ENCODE measurements at regions not wholly inside any gene's neighbourhood (a gene's known extent, or its start where the extent isn't known, plus 50 kb on each side); places are given as distances from the start of the nearest gene placed in this dataset.
"Not testable (repeated sequence)": the region's sequence is repeated elsewhere in the genome, so short reads cannot be mapped to it uniquely, and the experiment has no call there.

DNA sequence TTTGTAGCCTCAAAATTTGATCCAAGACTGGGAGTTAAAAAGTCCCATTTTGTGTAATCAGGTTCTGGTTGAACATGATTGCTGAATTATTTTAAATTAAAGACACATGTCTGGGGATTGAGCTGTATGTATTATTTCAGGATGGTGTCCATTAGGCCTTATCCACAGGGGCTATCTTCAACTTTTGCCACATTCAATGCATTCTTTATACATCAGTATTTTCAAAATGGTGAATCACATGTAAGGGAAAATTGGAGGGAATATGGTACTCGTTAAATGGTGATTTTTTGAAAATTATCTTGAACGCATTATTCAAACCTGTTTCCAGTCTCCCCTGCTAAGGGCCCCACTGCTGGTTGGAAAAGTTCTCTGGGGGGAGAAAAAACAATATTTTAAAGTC lies 367.7 kb upstream of the NPVF start:
- DNase-seq (ENCODE audit: low read depth in 2 of 2), result no peak

DNA sequence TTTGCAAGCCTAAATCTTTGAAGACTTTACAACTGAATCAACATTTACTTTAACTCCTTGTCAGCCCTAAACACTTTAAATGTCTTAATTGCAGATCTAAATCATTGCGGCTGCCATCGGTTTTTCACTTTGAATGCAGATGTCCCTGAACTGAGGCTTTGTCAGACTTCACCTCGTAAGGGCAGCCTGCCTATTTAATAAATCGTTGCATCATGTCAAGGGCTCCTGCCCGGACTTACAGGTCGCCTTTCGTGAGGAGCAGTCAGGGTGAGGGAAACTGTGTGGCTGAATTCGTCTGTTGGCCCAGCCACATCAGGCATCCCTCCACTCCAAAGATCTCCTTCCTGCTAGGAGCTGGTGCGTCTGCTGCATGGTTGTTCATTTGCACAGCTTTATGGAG lies 368.2 kb upstream of the NPVF start:
- DNase-seq (ENCODE audit: low read depth in 2 of 2), result no peak

DNA sequence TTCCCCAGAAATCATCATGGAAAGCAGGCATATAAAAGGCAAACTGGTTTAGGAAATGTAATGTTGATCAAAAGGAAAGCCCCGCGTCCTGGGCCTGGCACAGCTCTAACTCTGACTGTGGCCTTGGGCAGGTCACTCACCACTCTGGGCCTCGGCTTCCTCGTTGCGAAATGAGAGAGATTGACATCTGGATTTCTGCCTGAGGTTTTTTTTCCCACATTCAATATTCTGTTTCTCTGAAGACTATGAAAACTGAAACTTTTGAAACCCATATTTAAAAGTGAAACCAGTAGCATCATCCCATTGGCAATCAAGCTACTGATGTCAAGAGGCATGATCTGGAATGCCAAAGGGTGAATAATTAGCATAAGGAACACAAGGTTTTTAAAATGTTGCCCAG lies 369.7 kb upstream of the NPVF start:
- no peak for DNase-seq (ENCODE audit: low read depth in 2 of 2)

DNA sequence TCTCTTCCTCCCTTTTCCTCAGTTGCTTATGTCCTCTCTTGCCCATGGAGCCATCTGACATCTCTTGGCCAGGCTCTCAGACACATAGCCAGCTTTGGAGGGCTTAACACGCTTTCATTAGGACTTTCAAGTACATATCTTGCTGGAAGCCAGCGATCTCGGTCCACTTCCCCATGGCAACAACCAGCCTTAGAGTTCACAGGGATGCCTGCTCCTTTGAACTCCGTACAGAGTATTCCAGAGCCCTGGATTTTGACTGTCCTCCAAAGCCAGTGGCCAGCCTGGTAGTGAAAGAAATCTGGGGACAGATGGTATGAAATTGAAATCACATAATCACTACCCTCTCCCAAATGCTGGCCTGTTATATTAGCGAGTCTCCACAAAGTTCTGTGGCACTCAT lies 370.5 kb upstream of the NPVF start:
- no peak for DNase-seq (ENCODE audit: low read depth in 2 of 2)

DNA sequence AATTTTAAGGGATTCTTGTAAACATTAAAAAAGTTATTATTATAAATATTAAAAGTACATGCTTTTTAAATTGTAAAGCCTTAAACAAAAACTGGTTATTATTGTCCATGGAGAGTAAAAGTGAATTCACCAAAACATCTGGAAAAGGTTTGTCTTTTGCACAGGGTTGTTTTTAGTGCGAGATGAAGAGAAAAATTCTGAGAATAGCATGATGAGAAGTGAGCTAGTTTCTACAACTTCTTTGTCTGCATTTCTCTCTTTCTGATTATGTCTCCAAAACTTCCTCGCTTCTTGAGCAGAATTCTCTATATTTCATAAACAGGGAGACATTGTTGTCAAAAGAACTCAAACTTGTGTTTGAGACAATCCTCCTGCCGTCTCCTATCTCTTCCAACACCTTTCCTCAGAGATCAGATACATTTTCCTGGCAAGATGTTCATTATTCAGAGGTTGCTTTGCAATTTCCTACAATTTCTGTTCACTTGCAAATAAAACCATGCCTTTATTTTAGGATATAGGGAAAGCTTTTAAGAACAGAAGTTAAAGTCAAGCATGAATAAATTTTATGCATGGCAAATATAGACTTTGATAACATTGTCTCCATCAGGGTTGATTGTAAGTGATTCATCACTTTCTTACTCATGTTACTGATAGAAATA lies 372.1 kb upstream of the NPVF start:
- no peak for DNase-seq (ENCODE audit: low read depth in 2 of 2)

DNA sequence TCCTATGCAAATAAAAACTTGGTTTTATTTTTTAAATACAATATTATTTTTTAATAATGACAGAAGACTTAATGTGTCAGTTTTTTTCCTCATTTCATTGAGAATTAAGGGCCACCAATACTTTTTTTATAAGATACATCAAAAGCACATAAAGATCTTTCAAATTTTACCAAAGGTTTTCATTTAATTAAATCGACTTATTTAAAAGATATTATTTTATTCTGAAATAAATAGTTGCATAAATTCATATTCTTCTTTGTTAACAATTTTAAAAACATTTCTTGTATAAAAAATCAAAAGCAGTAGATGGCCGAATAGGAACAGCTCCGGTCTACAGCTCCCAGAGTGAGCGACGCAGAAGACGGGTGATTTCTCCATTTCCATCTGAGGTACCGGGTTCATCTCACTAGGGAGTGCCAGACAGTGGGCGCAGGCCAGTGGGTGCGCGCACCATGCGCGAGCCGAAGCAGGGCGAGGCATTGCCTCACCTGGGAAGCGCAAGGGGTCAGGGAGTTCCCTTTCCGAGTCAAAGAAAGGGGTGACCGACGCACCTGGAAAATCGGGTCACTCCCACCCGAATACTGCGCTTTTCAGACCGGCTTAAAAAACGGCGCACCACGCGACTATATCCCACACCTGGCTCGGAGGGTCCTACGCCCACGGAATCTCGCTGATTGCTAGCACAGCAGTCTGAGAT lies 374.6 kb upstream of the NPVF start:
- DNase-seq (ENCODE audit: low read depth in 2 of 2), result not testable (repeated sequence)

DNA sequence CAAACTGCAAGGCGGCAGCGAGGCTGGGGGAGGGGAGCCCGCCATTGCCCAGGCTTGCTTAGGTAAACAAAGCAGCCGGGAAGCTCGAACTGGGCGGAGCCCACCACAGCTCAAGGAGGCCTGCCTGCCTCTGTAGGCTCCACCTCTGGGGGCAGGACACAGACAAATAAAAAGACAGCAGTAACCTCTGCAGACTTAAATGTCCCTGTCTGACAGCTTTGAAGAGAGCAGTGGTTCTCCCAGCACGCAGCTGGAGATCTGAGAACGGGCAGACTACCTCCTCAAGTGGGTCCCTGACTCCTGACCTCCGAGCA lies 375.1 kb upstream of the NPVF start:
- not testable (repeated sequence) for DNase-seq (ENCODE audit: low read depth in 2 of 2)

DNA sequence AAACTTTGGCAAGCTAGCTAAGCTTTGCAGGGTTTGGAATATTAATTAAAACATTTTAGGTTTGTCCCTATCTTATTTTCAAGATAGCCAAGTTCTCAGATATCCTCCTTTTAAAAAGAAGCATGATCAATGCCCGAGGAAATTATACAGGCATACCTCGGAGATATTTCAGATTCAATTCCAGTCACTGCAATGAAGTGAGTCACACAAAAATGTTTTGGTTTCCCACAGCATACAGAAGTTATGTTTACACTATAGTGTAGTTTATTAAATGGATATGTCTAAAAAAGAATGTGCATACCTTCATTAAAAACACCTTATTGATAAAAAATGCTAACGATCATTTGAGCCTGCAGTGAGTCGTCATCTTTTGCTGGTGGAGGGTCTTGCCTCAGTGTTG lies 382.9 kb upstream of the NPVF start:
- DNase-seq (ENCODE audit: low read depth in 2 of 2), result no peak

DNA sequence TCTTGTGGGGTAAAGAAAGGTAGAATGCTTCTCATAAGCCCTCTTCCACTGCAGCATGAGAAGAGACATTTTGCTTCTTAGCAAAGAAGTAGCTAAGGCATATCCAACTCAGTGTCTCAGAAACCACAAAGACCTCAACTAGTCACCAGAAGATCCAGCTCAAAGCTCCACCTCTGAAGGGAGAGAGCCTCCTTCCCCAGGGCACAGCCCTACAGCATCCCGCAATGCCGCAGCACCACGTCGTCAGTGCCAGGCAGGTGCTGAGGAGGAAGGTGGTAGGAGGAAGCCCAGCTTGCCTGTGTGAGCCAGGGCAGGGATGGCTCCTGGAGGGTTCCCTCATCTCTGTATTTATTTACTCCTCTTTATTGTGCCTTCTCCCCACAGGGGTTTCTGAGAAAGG lies 385.6 kb upstream of the NPVF start:
- no peak for DNase-seq (ENCODE audit: low read depth in 2 of 2)

DNA sequence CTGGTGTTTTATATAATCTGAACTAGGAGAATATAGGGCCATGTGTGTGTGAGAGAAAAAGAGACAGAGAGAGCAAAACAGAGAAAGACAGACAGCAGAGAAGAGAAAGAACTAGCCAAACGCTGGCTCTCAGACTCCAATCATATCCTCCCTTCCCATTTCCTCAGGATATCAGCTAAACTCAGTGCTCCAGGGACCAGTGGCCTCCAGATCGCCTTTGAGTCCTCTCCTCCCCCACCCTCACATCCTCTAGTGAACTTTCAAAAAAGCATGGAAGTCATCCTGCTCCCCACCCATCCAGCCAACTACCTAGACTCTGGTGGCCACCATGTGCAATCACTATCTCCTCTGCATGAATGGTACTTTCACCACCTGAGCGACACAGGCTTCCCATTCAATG lies 386.1 kb upstream of the NPVF start:
- DNase-seq (ENCODE audit: low read depth in 2 of 2), result no peak

DNA sequence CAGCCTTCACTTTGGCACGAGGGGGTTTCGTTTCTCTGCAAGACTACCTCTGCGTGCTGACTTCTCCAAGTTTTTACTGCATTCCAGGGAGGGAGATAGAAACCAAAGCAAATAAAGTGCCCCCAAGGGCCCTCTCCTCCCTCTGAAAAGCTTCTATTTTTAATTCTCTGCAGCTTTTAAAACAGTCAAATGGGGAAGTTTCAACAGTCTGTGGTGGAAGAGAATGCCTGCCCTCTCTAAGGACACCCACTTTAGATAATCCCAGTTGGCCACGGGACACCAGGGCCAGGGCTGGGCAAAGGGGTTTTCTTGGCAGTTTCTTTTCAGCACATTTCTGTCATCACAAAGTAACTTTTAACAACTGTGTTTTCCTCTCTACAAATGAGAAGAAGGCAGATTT lies 386.7 kb upstream of the NPVF start:
- no peak for DNase-seq (ENCODE audit: low read depth in 2 of 2)

DNA sequence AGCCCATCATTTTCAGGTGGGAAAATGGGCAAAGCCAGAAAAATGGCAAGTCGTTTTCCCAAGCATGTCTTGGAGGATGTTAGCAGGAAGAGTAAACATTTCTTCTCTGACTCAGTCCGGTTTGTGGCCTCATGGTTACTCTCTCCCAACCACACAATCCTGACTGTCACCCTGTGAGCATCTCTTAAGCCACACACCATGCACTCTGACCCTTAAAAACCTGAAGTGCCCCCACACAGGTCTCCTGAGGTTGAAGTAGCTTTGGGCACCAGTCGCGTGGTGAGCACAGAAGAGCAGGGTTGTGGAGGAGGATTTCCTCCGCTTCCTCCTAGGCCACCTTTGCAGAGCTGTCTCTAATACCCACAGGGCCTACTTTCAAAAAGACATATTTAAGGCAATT lies 387.3 kb upstream of the NPVF start:
- no peak for DNase-seq (ENCODE audit: low read depth in 2 of 2)

DNA sequence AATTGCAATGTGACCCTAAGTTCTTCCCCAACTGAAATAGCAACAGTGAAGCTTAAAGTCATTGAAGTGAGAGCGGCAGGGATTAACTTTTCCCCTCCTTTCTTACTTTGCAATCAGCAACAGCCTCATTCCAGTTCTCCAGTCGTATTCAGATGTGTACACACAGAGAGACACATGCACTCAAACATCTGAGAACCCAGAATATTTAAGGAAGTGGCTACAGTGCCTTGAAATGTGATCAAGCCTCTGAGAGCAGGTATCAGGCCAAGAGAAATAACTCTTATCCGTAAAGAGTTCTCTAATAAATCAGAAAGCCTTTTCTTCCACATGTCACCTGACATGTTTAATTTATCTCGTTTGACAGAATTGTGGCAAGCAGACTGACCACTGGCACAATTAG lies 388.9 kb upstream of the NPVF start:
- no peak for DNase-seq (ENCODE audit: low read depth in 2 of 2)

DNA sequence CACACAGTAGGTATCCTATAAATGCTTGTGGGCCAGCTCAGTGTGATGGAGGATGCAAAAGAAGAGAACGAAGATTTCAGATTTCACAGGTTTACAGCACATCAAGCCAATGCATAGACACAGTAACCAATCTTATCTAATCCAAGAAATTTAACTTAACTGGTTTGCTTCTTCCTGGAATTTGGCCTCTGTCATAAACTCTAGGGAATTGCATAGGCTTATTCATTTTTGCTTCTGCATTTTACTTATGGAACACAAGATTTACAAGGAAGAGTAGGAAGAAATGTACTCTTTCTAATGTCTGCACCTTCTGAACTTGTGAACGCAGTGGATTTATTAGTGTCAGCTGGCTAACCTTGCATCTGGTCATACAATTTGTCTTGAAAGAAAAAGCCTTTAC lies 389.4 kb upstream of the NPVF start:
- no peak for DNase-seq (ENCODE audit: low read depth in 2 of 2)

DNA sequence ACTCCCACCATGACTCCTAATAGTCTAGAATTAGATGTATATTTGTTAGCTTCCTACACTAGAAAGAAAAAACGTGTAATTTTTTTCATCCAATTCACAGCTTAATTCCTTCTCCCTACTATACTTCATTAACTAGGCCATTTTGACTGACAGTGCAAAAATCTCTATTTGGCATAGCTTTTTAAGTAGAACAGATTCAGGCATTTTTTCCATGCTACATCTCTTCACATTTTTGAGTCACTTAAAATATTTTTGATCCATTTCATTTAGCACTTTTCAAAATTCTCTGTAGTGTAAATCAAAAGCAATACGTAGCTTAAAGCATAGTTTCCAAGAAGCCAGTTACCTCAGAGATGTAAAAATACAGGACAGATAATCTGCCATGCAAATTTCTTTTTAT lies 391.1 kb upstream of the NPVF start:
- no peak for DNase-seq (ENCODE audit: low read depth in 2 of 2)

DNA sequence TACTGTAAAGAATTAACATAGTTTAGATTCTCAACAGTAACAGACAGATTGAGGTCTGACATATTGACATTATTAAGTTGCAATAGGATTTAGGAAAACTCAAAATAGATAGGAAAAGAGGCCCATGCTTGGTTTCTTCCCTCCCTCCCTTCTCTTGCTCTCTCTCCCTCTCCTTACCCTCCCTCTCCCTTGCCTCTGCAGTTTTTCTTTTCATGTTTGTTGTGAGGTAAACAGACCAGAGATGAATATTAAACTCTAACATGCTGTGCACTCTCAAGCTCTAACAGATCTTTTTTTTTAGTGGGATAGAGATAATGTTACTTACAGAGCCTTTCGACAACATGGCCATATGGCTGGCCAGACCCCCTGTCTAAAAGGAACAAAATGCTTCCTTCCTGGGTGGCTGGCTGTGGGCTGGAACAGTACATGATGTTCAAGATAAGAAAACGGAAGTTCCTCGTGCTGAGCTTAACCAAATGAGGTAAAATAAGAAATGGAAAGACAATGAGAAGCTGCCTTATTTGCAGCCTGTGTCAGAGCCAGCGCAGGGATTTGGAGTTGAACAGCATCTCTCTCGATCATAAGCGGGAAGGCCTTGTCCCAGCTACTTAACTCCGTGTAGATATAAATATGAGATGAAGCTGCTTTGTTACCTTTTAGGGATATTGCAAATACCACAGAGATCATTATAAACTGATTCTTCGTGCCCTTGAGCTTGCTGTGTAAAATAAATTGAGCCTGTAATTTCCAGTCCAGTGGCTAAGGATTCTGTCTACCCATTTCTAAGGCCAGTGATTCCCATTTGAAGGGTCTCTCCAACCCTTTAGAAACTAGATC lies 391.9 kb upstream of the NPVF start:
- DNase-seq (ENCODE audit: low read depth in 2 of 2), result no peak

DNA sequence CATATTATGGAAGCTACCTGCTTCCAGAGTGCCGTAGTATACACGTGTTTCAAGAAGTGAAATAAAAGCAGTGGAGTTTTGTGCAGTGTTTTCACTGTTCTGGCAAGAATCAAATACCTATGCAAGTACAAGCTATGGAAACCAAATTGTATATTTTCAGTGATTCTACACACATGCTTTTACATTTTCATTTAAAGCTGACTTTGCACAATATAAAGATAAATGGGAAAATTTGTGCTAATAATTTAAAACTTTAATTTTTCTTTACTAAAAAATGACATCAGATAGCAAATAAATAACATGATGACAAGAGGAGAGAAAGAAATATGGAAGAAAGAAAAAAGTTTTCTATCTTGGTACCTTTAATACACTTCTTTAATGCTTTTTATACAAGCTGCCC lies 393.7 kb upstream of the NPVF start:
- no peak for DNase-seq (ENCODE audit: low read depth in 2 of 2)

DNA sequence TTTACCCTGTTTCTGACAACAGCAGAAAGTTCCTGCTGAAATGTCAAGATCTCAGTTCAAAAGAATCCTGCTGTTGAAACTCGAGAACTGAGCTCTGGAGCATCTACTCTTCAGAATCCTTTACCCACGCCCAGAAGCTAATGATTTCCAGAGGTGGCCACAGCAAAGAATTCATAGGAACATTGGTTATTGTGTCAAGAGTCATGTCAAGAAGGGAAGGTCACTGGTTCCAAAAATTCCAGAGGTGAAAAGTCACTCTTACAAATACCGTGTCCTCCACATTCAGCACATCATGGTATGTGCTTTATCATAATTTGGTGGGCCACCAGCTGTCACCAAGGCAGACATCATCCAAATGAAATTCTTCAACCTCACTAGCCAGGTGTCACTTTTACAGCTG lies 394.4 kb upstream of the NPVF start:
- DNase-seq (ENCODE audit: low read depth in 2 of 2), result no peak

DNA sequence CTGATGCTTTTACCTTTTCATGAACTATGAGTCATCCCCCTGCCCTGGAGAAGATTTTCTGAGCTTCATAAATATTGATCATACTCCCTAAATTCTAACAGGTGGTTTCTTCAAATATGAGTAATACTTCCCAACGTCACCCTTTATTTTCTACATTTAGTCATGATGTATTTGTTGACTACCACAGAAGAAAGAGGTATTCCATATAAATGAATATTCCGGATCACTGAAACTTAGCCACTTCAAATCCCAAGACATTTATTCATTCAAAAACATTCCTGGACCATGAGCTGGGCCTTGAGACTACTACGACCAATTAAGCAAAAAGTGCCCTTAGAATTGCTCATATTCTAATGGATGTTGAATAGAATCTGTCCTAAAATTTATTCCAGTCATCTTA lies 395.8 kb upstream of the NPVF start:
- DNase-seq (ENCODE audit: low read depth in 2 of 2), result no peak

DNA sequence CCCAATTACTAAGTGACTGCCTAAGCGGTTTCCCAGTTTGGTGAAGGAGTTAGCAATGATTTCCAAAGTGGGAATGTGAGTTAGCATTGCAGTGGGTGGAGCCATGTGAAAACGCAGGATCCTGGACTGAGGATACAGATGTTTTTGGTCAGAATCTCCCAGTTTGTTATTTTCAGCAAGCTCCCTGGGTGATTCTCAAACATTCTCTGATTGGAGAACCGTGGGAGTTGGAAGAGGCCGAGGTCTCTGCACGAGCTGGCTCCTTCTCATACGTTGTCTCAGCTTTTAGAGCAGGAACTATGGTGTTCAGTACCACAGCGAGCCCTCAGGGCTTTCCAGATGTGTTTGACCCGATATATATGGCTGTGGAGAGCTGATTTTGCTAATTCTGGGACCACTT lies 396.5 kb upstream of the NPVF start:
- DNase-seq (ENCODE audit: low read depth in 2 of 2), result no peak

DNA sequence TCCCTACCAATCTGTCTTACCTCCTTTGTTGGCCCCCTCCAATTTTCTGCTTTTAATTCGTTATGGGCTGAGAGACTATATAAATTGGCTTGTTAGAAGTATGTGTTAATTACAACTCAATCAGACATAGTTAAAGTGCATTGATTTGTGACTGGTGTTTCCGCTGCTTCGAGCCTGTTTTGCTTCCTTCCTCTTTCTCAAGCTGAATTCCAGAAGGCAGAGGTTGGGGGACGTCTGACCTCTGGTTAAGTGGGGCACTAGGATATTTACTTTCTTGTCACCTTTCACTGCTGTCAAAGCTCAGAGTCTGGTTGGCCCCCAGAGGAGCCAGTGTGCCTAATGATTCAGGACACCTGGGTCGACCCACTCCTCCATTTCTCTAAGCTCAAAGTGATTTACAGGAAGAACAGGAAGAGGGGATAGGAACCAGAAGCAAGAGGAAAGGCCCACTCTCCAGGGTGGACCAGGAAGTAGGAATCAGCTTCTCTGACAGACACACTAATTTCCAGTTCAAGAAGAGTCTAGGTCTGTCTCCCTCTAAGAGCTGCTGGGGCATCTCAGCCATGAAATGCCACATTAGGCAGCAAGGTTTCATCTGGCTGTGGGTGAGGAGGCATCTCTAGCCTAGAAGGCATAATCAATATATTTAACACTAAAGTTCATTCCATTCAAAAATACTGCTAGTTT lies 397.2 kb upstream of the NPVF start:
- no peak for DNase-seq (ENCODE audit: low read depth in 2 of 2)

DNA sequence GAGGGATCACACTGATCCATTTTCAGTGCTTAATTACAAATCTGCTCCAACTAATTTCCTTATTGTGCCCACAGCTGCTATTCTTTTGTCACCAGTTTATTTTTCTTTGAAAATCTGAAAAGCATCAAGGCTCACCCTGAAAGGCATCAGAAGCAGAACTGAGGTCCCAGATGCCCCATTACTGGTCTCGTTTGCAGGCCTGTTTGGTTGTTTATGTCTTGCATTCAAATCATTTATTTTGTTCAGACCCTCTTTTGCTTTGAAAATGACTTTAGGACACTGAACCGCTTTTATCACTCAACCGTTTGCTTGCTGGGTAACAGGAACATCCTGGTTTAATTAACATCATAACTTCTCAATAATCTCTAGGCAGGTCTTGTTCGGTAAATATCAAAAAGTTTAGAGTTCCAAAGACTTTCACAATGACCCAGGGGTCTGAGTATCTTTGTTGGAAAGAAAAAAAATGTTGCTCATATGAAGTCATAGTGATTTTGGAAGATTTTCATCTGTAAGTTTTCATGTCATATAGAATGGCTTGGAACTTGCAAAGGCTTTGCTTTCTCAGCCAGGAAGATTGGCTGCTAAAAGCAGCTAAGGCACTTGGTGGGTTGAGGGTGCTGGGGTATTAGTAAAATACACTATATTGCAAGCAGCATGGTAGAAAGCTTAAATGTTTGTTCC lies 398.3 kb upstream of the NPVF start:
- no peak for DNase-seq (ENCODE audit: low read depth in 2 of 2)

Measured in stimulated activated CD8-positive, alpha-beta memory T cell treated with anti-CD3 and anti-CD28 coated beads, Interleukin-15, amount 100 ng/mL, for 48 hours (primary cell).